ENCODE measurements at regions not wholly inside any gene's neighbourhood (a gene's known extent, or its start where the extent isn't known, plus 50 kb on each side); places are given as distances from the start of the nearest gene placed in this dataset.

GRCh38 chr20:52830598-52830997 is 141.6 kb upstream of the TSHZ2 start:
- no peak for DNase-seq (ENCODE audit: low read depth, low spot score)
- Histone ChIP-seq H3K4me3 (ENCODE audit: low read depth in 2 of 2, low read length in 2 of 2) (no peak overlapping the region), H3K4me1 (ENCODE audit: control insufficient read depth, insufficient read depth, low read length) (no peaks in the 10 kb centered on the region), H3K36me3 (ENCODE audit: control insufficient read depth, insufficient read depth, low read length) (no peaks in the 10 kb centered on the region), H3K9me3 (ENCODE audit: control insufficient read depth, insufficient read depth, low read depth, low read length) (no peaks in the 10 kb centered on the region), H3K27me3 (ENCODE audit: control insufficient read depth, insufficient read depth, low read length) (no peaks in the 10 kb centered on the region), H3K27ac (ENCODE audit: low read length) (no peak overlapping the region)
- ChIA-PET POLR2A (no interaction called here), CTCF (no interaction called here)
- no TSS peak for BruUV-seq (replicated peaks)
- intact Hi-C loops (cut with micrococcal nuclease; ENCODE audit: unreplicated experiment) = no loop called here
- TF ChIP-seq TCF7L2 (IDR thresholded peaks at IDR 0.05; ENCODE audit: low read depth, low read length) (no peak), CTCF (IDR thresholded peaks at IDR 0.05) (no peak), REST (IDR thresholded peaks at IDR 0.05; ENCODE audit: insufficient read depth in 1 of 2, low read depth in 2 of 2, low read length in 1 of 2) (no peak), SIN3A (IDR thresholded peaks at IDR 0.05; ENCODE audit: borderline replicate concordance, insufficient read depth, low read depth, low read length) (no peak), POLR2AphosphoS5 (IDR thresholded peaks at IDR 0.05; ENCODE audit: low read depth, low read length) (no peak)
- no peak for ATAC-seq
- in situ Hi-C loops (cut with HindIII; ENCODE audit: low pct_unique_long_range_greater_than_20kb, low sequenced_read_pairs) = no loop called here

GRCh38 chr20:52829111-52829510 is 143.0 kb upstream of the TSHZ2 start:
- no peaks in the 10 kb centered on the region for H3K27me3 ChIP-seq (ENCODE audit: control insufficient read depth, insufficient read depth, low read length)
- intact Hi-C loops (cut with micrococcal nuclease; ENCODE audit: unreplicated experiment) = no loop called here
- in situ Hi-C loops (cut with HindIII; ENCODE audit: low pct_unique_long_range_greater_than_20kb, low sequenced_read_pairs) = no loop called here
- no peaks in the 10 kb centered on the region for H3K9me3 ChIP-seq (ENCODE audit: control insufficient read depth, insufficient read depth, low read depth, low read length)
- no peaks in the 10 kb centered on the region for H3K36me3 ChIP-seq (ENCODE audit: control insufficient read depth, insufficient read depth, low read length)
- BruUV-seq (replicated peaks) = no TSS peak
- ChIA-PET CTCF (no interaction called here), POLR2A (no interaction called here)
- ATAC-seq (no peak), DNase-seq (ENCODE audit: low read depth, low spot score) (no peak)
- no peak for TF ChIP-seq SIN3A (IDR thresholded peaks at IDR 0.05; ENCODE audit: borderline replicate concordance, insufficient read depth, low read depth, low read length)
- TF ChIP-seq CTCF (IDR thresholded peaks at IDR 0.05) = no peak
- TF ChIP-seq REST (IDR thresholded peaks at IDR 0.05; ENCODE audit: insufficient read depth in 1 of 2, low read depth in 2 of 2, low read length in 1 of 2) = no peak
- no peak for TF ChIP-seq TCF7L2 (IDR thresholded peaks at IDR 0.05; ENCODE audit: low read depth, low read length)
- TF ChIP-seq POLR2AphosphoS5 (IDR thresholded peaks at IDR 0.05; ENCODE audit: low read depth, low read length) = no peak
- no peak overlapping the region for H3K4me3 ChIP-seq (ENCODE audit: low read depth in 2 of 2, low read length in 2 of 2)
- H3K27ac ChIP-seq (ENCODE audit: low read length) = no peak overlapping the region
- H3K4me1 ChIP-seq (ENCODE audit: control insufficient read depth, insufficient read depth, low read length) = no peaks in the 10 kb centered on the region
